HG02642 (cell line): ENCODE measurements at regions not wholly inside any gene's neighbourhood (a gene's known extent, or its start where the extent isn't known, plus 50 kb on each side); places are given as distances from the start of the nearest gene placed in this dataset.

Experiments
- ATAC-seq: cut with Tn5 transposase; IDR thresholded peaks from one replicate; pipeline ENCODE4 v1.9.1; 2021; ENCODE audit warnings: mild to moderate bottlenecking; ENCODE audit not compliant: unreplicated experiment, poor library complexity

DNA sequence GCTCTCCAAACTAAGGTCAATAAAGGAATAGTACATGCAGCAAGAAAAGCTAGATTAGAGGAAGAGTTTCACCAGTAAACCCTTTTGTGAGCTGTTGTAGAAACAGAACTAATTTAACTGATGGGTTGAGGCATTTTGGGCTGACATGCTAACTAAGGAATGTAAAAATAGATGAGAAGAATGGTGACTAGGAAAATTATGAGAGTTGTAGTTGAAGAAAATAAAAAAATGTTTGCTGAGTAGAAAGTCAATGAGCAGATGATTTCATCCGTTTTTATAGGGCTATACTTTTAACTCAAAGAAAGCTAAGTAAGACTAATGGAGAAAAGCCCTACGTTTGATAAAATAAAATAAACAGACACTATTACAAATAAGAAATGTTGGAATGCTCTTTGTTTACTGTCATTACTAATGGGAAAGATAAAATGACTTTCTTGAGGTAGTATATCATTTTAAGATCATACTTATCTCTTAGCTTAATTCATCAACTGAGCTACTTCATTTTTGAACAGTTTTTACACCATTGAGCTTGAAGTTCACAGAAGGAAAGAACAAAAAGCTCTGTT lies 209.4 kb upstream of the DPH6 start:
- no peak for ATAC-seq

DNA sequence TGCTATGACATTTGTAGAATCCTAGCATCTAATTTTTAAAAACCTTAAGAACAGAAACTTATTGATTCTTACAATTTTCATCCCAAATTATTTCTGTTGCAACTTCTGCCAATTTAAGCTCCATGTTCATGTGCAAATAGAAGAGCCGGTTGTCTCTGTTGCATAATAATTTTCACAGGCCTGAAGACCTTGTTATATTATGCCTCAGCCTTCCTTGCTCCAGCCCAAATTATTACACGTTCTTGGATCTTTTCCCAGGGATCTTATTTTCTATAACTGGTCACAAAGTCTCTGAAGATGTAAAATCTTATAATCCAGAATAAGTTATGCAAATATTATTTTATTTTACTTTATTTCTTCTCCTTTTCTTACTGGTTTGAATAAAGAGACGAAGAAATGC lies 210.7 kb upstream of the DPH6 start:
- no peak for ATAC-seq

DNA sequence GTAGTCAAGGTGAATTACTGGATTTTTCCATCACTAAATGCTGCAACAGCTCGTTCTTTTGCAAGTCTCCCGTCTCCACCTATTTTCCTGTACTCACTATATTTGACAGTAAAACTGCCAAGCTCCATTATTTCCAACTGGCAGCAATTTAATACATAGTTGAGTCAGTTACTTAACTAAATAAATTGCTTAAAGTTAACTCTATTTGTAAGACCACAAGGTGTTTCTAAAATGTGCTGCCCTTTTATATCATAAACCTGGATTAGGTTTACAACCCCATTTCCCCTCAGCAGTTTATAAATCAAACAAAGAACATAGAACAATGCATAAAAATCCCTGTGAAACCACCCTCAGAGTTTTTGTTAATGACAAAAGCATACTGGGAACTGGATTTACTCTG lies 211.4 kb upstream of the DPH6 start:
- no peak for ATAC-seq

DNA sequence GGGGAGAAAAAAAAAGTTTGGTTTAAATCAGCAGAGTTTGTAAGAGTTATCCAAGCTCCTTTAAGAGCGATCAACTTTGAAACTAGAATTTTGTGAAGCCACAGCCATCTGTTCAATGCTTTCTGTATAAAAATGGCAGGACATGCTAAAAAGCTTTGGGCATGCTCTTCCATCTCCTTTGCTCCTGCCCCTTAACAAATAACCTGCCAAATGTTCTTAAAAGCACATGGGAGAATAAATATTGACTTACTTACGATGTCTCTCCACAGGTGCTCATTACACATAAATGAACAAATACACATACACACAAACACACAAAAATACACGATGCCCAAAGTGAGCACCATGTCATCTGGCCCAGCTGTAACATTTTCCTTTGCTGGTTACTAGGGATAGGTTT lies 211.8 kb upstream of the DPH6 start:
- no peak for ATAC-seq

DNA sequence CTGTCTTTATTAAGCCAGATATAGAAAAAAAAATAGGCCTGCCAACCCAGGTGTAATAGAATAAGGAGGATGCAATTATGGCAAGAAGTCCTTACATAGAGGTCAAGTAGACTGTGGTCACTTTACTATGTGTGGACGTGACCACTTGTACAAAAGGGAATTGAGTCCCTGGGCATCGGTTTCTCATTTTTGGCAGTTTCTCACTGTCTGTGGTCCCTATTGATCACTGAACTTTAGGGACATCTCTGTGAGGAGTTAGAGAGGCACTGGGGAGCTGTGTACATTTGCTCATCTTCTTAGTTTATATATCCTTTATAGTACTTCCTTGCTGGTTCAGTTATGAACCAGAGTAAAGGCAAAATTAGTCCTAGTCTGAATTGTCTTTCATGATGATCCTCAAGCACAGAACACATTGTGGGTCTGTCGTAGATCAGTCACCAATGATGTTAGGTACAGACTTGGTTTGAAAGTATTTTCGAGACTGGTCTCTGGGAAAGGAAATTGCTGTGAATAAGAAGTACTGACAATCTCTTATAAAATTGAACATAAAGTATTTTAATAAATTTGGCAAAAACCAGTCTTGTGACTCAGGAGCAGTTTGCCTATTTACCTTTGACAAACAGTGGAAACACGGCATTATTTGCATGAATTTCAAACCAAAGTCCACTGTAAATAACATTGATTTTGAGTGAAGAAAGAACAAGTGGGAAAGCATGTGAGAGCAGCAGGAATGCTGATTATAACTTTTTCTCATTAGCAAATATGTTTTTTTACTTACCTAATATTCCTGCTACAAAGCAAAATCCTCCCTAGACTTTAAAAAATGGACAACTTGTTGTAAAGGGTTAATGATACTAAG lies 218.9 kb upstream of the DPH6 start:
- no peak for ATAC-seq

DNA sequence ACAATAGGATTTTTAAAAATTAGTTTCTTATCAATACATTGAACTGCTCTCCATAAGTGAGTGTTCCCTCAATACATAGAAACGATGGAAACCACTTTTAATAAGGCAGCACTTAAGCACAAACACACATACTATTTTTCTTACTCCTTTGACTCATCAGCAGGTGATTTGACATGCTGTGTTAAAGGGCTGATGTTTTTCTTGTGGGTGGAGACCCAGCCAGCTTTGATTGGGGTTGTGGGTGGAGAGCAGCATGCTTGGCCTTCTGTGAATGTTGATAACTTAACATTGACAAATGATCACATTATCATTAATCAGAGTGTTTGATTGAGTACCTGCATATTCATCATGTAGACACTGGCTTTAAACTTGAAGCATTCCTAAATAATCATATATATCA lies 223.0 kb upstream of the DPH6 start:
- ATAC-seq = no peak

DNA sequence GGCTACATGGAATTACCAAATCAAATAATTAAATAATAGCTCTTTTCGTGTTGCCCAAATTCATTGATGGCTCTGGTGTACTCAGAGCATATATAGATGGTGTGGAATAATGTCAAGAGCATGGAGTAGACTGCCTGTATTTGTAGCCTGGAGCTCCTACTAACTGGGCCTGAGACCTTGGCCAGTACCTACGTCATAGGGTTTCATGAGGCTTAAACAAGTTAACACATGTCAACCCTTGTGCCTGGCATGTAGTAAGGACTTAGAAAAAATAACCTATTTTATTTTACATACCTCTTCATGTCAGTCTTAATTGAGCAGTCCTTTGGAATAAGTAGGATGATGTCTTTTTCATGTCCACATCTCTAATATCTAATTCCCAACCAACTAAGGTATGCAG lies 223.7 kb upstream of the DPH6 start:
- ATAC-seq = no peak

DNA sequence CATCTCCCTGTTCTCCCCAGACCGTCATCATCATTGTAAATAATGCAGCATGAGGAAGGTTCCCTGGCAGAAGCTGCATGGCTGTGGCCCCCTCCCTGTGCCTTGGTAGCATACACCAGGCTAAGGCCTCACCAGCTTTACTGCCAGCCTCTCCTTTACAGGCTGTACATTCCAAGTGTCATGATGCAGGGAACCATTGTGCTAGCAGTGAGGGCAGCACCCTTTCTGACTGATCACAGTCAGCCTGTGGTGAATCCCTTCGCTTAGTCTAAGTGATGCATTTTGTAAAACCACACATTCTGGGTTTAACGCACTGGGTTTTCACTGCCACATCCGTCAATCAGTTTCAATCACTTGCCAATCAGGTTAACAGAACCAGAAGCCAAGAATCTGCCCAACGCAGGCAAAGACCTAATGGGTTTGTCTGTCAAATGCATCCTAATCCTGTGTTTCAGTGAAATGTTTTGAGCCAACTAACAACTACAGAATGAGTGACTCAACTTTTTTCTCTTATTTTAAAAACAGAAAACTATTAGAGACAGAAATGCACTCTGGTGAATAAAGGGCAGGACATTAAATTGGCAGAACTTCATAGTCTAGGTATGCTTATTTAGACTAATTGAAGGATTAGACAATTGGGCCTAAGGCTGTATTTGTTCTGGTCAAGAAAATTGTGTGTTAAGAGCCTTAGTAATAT lies 225.9 kb upstream of the DPH6 start:
- no peak for ATAC-seq

DNA sequence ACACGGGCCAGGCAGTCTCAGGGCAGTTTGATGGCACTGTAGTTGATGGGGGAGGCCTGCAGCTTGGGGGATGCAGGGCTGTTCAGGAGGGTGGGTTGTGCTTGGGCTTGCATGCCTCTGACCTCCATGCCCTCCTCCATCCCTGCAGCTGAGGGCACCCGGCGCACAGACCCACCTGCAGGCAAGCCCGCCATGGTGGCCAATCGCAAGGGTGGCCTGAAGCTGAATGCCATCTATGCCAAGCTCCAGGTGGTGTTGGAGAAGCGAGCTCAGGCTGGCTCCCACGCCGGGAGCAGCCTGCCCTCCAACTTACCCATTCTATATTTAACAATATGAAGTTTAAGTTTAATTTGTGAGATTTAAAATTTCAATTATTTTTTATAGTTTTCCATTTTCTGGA lies 228.7 kb upstream of the DPH6 start:
- no peak for ATAC-seq

DNA sequence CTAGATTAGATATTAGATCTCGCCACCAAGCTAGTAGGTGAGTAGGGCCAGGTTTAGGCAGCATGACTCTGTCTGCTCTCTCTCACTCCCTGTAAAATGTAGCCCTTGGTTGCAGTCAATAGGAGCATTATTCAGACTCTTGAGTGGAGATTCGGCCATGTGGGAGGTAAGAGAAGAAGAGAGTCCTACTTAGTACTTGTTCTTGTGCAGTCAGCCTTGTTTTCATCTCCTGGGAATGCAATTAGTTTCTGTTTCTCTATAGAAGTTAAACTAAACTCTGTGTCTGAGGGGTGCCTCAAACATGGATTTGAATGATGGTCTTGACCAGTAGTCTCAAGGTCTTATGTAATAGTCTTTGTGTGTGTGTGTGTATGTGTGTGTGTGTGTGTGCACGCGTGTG lies 229.5 kb upstream of the DPH6 start:
- no peak for ATAC-seq

DNA sequence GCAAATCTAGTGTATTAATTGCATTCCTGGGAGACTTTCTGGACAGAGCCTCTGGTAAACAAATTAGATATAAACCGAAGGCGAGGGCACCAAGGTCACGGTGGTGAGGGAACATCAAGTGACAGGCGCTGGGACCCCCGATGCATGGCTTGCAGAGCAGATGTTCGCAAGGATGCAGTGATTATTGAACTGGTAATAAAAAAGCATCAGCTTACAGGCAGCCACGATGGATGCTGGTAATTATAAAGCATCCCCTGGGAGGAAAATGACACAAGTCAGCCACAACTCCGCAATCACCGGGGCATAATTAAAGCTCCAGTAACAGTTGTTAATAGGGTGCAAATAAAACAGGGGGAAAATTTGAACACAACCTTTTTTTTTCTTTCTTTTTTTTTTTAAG lies 231.1 kb upstream of the DPH6 start:
- ATAC-seq = no peak

DNA sequence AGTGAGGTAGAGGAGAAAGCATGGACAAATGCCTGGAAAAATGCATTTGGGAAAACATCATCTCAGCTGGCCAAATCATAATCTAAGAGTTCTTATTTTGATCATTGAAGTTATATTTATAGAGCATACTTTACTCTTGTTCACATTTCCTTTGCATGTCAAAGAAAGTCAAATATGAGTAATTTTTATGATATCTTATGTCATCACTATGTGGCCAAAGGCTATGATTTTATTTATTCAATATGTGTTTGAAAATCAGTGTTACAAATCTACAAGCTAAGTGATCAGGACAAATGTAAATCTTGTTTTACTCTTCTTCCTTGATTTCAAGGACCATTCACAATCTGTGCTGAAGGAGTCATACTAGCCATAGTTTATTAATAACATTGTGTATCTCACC lies 237.2 kb upstream of the DPH6 start:
- ATAC-seq = no peak

DNA sequence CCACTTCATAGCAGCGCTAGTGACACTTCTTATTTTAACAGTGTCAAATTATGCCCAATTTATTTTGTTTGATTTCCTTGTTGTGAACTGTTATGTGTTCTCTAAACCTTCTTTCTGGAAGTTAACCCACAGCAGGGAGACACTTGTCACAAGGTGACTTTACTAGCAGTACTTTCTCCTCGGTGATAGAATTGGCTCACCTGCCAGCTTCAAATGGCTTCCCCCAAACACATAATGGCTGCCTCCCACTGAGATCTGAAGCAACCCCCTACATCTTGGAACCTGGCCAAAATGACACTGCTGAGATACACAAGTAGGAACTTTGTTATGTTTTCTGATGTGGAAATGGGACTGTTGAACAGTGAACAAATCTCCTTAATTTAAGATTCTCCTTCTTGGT lies 238.8 kb upstream of the DPH6 start:
- no peak for ATAC-seq

DNA sequence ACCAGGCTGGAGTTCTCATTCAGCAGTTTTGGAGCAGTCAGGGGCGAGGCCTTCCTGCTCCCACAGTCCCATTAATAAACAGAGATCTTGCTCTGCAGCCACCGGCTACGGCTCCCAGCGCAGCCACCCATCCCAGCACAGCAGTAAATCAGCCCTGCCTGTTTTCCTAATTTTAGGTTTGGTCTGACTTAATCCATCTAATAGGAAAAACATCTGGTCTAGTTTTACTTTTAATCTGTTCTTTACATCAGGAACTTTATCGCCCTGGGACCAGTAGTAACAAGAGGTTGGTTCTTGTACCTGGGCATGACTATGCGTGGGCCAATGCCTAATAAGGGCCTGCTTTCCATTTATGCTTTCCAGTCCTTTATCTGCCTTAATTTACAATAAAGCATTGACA lies 264.0 kb upstream of the DPH6 start:
- no peak for ATAC-seq

DNA sequence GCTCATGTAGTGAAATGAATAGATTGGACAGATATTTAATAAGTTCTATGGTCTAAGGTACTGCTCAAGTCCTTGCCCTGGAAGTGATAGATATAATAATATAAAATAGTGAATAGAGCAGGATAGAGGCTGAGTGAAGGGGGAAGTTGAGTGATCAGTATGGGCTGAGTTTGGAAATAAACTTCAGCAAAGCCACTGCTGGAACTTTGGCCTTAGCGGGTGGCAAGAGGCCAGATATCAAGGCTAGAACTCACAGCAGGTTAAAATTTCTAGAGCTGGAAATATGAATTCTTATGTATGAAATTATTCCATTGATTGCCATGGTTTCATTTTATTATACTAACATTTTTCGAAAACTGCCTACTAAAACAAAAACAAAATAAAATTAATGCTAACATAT lies 267.6 kb upstream of the DPH6 start:
- ATAC-seq = no peak

DNA sequence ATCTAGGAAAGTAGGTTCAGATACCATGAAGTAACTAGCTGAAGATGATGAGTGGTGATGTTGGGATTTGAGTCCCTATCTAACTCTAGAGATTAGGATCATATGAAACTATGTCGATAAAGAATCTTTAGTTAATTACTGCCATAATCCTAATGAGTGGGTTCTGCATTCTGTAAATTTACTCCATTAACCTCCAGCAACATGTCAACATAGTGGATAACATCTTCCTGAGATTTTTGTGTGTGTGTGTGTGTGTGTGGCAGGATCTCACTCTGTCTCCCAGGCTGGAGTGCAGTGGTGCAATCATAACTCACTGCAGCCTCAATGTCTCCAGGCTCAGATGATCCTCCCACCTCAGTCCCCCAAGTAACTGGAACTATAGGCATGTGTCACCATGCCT lies 272.9 kb upstream of the DPH6 start:
- no peak for ATAC-seq

DNA sequence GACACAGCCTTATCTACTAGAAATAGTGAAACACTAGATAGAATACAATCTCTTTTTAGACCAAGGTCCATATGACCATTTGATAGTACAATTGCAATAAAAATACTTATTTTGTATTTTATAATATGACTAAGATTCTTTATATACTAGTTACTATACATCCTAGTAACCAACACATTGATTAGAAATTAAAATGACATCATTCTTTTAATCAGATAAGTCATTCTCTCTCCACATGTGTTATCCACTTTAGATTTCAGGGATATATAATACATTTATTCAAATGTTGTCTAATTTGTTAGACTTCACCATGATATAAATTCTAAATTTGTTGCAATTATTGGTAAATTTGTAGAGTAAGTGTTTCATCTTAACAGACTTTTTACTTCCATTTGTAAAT lies 276.2 kb upstream of the DPH6 start:
- ATAC-seq = no peak

DNA sequence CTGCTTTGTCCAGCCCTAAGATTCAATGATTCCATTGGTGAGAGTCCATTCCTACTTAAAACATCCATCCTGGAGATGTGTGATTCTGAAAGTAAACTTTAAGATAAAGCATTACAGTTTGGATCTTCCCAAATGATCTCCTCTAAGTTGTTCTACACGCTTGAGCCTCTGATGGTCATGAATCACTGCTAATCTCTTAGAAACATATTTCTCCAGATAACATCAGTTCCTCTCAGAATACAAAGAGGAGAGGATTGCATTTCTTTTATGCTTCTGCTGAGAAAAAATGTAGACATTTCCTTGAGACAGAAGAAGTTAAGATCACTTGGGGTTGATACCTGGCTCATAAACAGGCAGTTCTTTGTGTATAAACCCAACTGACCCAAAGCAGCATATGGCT lies 281.2 kb upstream of the DPH6 start:
- no peak for ATAC-seq

DNA sequence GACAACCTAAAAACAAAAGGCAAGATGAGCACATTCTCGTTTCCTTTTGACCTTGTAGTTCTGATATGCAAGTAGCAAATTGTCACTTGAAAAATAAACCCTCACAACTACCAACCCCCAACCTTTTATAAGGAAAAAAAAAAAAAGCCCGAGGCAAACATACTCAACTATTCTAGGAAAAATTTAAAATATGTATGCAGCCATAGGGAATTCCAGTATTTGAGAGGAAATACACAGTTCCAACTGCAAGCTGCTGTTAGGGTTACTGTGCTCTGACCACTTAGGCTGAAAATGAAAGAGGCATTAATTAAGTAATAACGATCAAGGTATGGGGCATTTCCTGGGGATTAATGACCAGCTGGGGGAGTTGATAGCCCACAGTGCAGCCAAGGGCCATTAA lies 281.9 kb upstream of the DPH6 start:
- ATAC-seq = no peak

DNA sequence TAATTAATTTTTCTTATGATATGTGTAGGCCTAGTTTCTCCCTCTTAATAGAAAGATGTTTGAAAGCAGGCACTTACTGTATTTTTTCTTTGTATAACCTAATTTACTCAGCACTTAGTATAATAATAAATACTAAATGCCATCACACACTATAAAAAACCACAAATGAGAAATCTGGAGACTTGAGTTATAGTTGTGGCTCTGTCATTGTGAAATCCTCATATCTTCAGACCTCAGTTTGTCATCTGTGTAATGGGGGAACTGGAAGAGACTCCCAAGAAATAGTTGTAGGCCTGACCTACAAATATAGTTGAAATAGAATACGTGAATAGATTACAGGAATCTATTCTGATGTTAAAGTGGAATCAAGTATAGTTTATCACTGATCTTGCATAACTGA lies 287.6 kb upstream of the DPH6 start:
- no peak for ATAC-seq

DNA sequence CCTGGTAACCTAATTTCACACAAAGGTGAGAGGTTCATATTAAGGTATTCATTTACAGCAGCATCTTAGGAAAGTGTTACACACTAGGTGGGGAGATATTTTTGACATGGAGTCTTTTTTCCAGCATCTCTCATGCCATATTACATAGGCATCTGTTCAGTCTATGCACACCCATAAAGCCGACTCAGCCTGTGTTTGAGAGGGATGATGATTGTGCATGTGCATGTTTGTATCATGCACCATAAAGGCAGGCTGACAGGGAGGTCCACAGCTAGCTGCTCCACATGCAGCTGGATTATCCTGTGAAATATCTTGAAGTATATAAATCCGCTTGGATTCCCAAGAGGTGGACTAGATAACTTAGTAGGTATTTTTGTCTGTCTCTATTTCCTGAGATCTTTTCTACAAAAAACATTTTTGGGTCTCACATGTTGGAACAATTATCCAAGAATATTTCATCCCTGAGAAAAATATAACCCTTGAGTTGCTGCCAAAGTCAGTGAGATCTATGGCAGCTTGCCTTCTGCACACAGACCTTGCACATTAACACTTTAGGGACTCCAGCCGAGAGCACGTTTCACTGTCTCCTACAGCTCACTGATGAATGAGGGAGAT lies 288.4 kb upstream of the DPH6 start:
- ATAC-seq = no peak
